GM23248 (cell line): ENCODE measurements at regions not wholly inside any gene's neighbourhood (a gene's known extent, or its start where the extent isn't known, plus 50 kb on each side); places are given as distances from the start of the nearest gene placed in this dataset.

Source experiments
- DNase-seq: peaks from one replicate; pipeline ENCODE4 v3.0.0-alpha.2; 2015
- H2AFZ ChIP-seq: fragments of 200-600 bp; sonication (generic); 2 replicates; pipeline ENCODE4 v1.6.1; 2016; ENCODE audit warnings: antibody characterized with exemption
- H3F3A ChIP-seq: fragments of 200-600 bp; sonication (generic); 2 replicates; pipeline ENCODE4 v1.6.1; 2016; ENCODE audit warnings: mild to moderate bottlenecking, antibody characterized with exemption, mixed run types; ENCODE audit not compliant: insufficient read depth
- H3K27ac ChIP-seq: fragments of 200-600 bp; sonication (generic); 2 replicates; pipeline ENCODE4 v1.5.1; 2016; ENCODE audit warnings: mild to moderate bottlenecking
- H3K27me3 ChIP-seq: fragments of 200-600 bp; sonication (generic); replicated peaks from 2 replicates; pipeline ENCODE4 v1.6.1; 2016; ENCODE audit warnings: mild to moderate bottlenecking; ENCODE audit not compliant: insufficient read depth
- H3K36me3 ChIP-seq: fragments of 200-600 bp; sonication (generic); 2 replicates; pipeline ENCODE4 v1.6.1; 2016; ENCODE audit warnings: low read depth, mild to moderate bottlenecking
- H3K4me1 ChIP-seq: fragments of 200-600 bp; sonication (generic); 2 replicates; pipeline ENCODE4 v1.6.1; 2016; ENCODE audit warnings: mild to moderate bottlenecking; ENCODE audit not compliant: insufficient read depth
- H3K4me2 ChIP-seq: fragments of 200-600 bp; sonication (generic); one replicate; pipeline ENCODE4 v1.6.1; 2016; ENCODE audit warnings: mild to moderate bottlenecking; ENCODE audit not compliant: unreplicated experiment
- H3K4me3 ChIP-seq: fragments of 200-600 bp; sonication (generic); 2 replicates; pipeline ENCODE4 v1.5.1; 2016; ENCODE audit warnings: mild to moderate bottlenecking
- H3K79me2 ChIP-seq: fragments of 200-600 bp; sonication (generic); 2 replicates; pipeline ENCODE4 v1.6.1; 2016; ENCODE audit warnings: mild to moderate bottlenecking; ENCODE audit not compliant: insufficient read depth
- H3K9ac ChIP-seq: fragments of 200-600 bp; sonication (generic); 2 replicates; pipeline ENCODE4 v1.6.1; 2016; ENCODE audit warnings: mild to moderate bottlenecking
- H3K9me2 ChIP-seq: fragments of 200-600 bp; sonication (generic); 2 replicates; pipeline ENCODE4 v1.6.1; 2016; ENCODE audit warnings: mixed run types, mild to moderate bottlenecking, moderate library complexity; ENCODE audit not compliant: insufficient read depth
- H3K9me3 ChIP-seq: fragments of 200-600 bp; sonication (generic); one replicate; pipeline ENCODE4 v1.6.1; 2017; ENCODE audit warnings: low read depth
- H4K20me1 ChIP-seq: fragments of 200-600 bp; sonication (generic); 2 replicates; pipeline ENCODE4 v1.6.0; 2016; ENCODE audit not compliant: insufficient read depth
- EZH2 ChIP-seq: fragments of 200-600 bp; sonication (generic); IDR thresholded peaks from 2 replicates; pipeline ENCODE4 v1.6.1; 2018; ENCODE audit warnings: antibody characterized with exemption, mild to moderate bottlenecking; ENCODE audit not compliant: insufficient read depth, poor library complexity, severe bottlenecking
- EZH2phosphoT487 ChIP-seq: fragments of 200-600 bp; sonication (generic); IDR thresholded peaks from 2 replicates; pipeline ENCODE4 v1.6.1; 2018; ENCODE audit warnings: antibody characterized with exemption, moderate library complexity, mild to moderate bottlenecking, low read depth; ENCODE audit not compliant: insufficient read depth
- WGBS, 2 experiments: methylation state at CpG; one replicate each; pipeline ENCODE4 v1.1.6; 2015 to 2017; ENCODE audit warnings: low lambda C conversion rate in 2 of 2, low coverage in 1 of 2; ENCODE audit errors: missing lambda C conversion rate in 2 of 2; 5-methylcytosine and 5-hydroxymethylcytosine counted together
- in situ Hi-C: fragments of 300-500 bp; cut with MboI; formaldehyde crosslinking; loops from 2 replicates; pipeline ENCODE4 v1.15.0; 2020

GRCh38 chr12:124718458-124718857 lies 145.2 kb downstream of the SCARB1 start:
- no peak overlapping the region for H3K27ac ChIP-seq
- H3K4me2 ChIP-seq = no peak overlapping the region
- H4K20me1 ChIP-seq = no peaks in the 10 kb centered on the region
- H3K27me3 ChIP-seq = no peaks in the 10 kb centered on the region
- WGBS, 2 experiments = 82 to 85% methylated on average over 8 of the region's 8 CpGs
- DNase-seq = no peak
- TF ChIP-seq EZH2 = no peak
- no peak for TF ChIP-seq EZH2phosphoT487
- no peak overlapping the region for H3K4me3 ChIP-seq
- H3K9me3 ChIP-seq = no peaks in the 10 kb centered on the region
- no peak overlapping the region for H2AFZ ChIP-seq
- no peaks in the 10 kb centered on the region for H3K36me3 ChIP-seq
- in situ Hi-C loops = no loop called here
- H3K79me2 ChIP-seq = no peaks in the 10 kb centered on the region
- no peaks in the 10 kb centered on the region for H3K9me2 ChIP-seq
- H3K9ac ChIP-seq = no peak overlapping the region
- peaks cover 32% of the 10 kb centered on the region for H3F3A ChIP-seq
- H3K4me1 ChIP-seq = peaks cover 23% of the 10 kb centered on the region

GRCh38 chr12:124718036-124718435 lies 145.6 kb downstream of the SCARB1 start:
- H3K27ac ChIP-seq = no peak overlapping the region
- DNase-seq = no peak
- H3K79me2 ChIP-seq = no peaks in the 10 kb centered on the region
- TF ChIP-seq EZH2 (no peak), EZH2phosphoT487 (no peak)
- H4K20me1 ChIP-seq = no peaks in the 10 kb centered on the region
- 96% methylated on average over 14 of the region's 14 CpGs for WGBS, 2 experiments
- H3K4me3 ChIP-seq = no peak overlapping the region
- no peaks in the 10 kb centered on the region for H3K9me3 ChIP-seq
- no peaks in the 10 kb centered on the region for H3K27me3 ChIP-seq
- no peak overlapping the region for H3K4me2 ChIP-seq
- no peaks in the 10 kb centered on the region for H3K36me3 ChIP-seq
- H2AFZ ChIP-seq = no peak overlapping the region
- peaks cover 23% of the 10 kb centered on the region for H3K4me1 ChIP-seq
- H3K9me2 ChIP-seq = no peaks in the 10 kb centered on the region
- H3F3A ChIP-seq = peaks cover 32% of the 10 kb centered on the region
- in situ Hi-C loops = no loop called here
- H3K9ac ChIP-seq = no peak overlapping the region

DNA sequence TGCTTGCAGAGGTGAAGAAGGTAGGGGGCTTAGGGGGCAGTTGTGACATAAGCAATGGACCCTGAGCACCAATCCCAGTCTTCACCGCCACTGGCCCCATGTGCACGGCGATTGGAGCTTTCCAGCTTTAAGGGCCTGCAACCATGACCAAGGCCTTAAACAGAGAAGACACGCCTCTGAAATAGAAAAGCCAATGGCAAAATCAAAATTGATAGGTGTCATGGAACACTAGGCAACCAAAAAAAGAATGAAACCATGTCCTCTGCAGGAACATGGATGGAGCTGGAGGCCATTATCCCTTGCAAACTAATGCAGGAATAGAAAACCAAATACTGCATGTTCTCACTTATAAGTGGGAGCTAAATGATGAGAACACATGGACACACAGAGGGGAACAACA lies 146.3 kb downstream of the SCARB1 start:
- in situ Hi-C loops = no loop called here
- 98 to 100% methylated on average over 4 of the region's 4 CpGs for WGBS, 2 experiments

GRCh38 chr12:124716208-124717130 lies 147.2 kb downstream of the SCARB1 start:
- DNase-seq = no peak
- no peak overlapping the region for H2AFZ ChIP-seq
- H3K27me3 ChIP-seq = no peaks in the 10 kb centered on the region
- H3K4me3 ChIP-seq = no peak overlapping the region
- H3K9me3 ChIP-seq = no peaks in the 10 kb centered on the region
- peaks cover 21% of the 10 kb centered on the region for H3K4me1 ChIP-seq
- no peak overlapping the region for H3K4me2 ChIP-seq
- 94% methylated on average over 22 of the region's 22 CpGs for WGBS, 2 experiments
- H3K27ac ChIP-seq = no peak overlapping the region
- no peaks in the 10 kb centered on the region for H3K79me2 ChIP-seq
- TF ChIP-seq EZH2phosphoT487 (no peak), EZH2 (no peak)
- no peaks in the 10 kb centered on the region for H3K36me3 ChIP-seq
- H3F3A ChIP-seq = peaks cover 26% of the 10 kb centered on the region
- in situ Hi-C loops = no loop called here
- no peak overlapping the region for H3K9ac ChIP-seq
- no peaks in the 10 kb centered on the region for H3K9me2 ChIP-seq
- no peaks in the 10 kb centered on the region for H4K20me1 ChIP-seq

More for the DNA sequence above, 146.3 kb downstream of the SCARB1 start:
- peaks cover 32% of the 10 kb centered on the region for H3F3A ChIP-seq
- H3K4me1 ChIP-seq = peaks cover 23% of the 10 kb centered on the region
- H2AFZ ChIP-seq = no peak overlapping the region
- TF ChIP-seq EZH2phosphoT487 (no peak), EZH2 (no peak)
- H3K36me3 ChIP-seq = no peaks in the 10 kb centered on the region
- no peak overlapping the region for H3K27ac ChIP-seq
- no peaks in the 10 kb centered on the region for H3K9me3 ChIP-seq
- H3K9ac ChIP-seq = no peak overlapping the region
- H4K20me1 ChIP-seq = no peaks in the 10 kb centered on the region
- H3K27me3 ChIP-seq = no peaks in the 10 kb centered on the region
- H3K9me2 ChIP-seq = no peaks in the 10 kb centered on the region
- no peaks in the 10 kb centered on the region for H3K79me2 ChIP-seq
- H3K4me2 ChIP-seq = no peak overlapping the region
- DNase-seq = no peak
- H3K4me3 ChIP-seq = no peak overlapping the region
